ENCODE measurements at regions not wholly inside any gene's neighbourhood (a gene's known extent, or its start where the extent isn't known, plus 50 kb on each side); places are given as distances from the start of the nearest gene placed in this dataset.
A peak's percentile ranks its signal among the peaks of the same experiment; 100 is the strongest.

DNA sequence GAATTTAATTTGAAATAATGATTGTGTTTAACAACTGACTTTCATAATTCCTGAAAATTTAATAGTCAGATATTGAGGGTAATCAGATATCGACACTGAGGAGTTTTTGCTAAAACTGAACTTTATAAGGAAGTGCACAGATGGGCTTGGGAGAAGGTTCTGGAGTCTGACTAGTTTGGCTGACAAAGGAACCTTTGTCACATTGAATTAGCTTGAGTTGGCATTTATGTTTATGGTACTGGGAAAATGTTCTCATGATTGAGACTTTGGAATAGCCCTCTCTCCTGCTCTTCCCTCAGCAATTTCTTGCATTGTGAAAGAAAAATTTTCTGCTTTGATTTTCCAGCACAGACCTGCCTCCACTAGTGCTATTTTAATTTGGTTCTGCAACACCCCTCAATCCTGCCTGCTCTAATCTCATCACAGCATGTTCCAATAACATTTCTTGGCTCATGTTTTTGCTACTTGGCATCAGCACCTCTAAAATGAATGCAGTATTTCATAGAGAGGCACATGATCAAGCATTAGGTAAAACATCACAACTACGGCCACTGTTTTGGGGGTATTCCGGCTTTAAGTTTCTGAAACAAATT lies 133.9 kb upstream of the FSHR start:
- Mint-ChIP-seq H3K4me3 (ENCODE audit: unreplicated experiment) (no peak overlapping the region), H3K36me3 (ENCODE audit: insufficient read depth, unreplicated experiment) (no peaks in the 10 kb centered on the region), H3K9me3 (ENCODE audit: unreplicated experiment) (peaks cover 11% of the 10 kb centered on the region), H3K4me1 (ENCODE audit: insufficient read depth, unreplicated experiment) (no peaks in the 10 kb centered on the region), H3K27me3 (ENCODE audit: insufficient read depth, unreplicated experiment) (peaks cover 15% of the 10 kb centered on the region), H3K27ac (ENCODE audit: low read depth, unreplicated experiment) (no peak overlapping the region)
- TF ChIP-seq, protein P1, sequence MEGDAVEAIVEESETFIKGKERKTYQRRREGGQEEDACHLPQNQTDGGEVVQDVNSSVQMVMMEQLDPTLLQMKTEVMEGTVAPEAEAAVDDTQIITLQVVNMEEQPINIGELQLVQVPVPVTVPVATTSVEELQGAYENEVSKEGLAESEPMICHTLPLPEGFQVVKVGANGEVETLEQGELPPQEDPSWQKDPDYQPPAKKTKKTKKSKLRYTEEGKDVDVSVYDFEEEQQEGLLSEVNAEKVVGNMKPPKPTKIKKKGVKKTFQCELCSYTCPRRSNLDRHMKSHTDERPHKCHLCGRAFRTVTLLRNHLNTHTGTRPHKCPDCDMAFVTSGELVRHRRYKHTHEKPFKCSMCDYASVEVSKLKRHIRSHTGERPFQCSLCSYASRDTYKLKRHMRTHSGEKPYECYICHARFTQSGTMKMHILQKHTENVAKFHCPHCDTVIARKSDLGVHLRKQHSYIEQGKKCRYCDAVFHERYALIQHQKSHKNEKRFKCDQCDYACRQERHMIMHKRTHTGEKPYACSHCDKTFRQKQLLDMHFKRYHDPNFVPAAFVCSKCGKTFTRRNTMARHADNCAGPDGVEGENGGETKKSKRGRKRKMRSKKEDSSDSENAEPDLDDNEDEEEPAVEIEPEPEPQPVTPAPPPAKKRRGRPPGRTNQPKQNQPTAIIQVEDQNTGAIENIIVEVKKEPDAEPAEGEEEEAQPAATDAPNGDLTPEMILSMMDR (IDR thresholded peaks at IDR 0.05; ENCODE audit: unreplicated experiment): no peak
- CTCF ChIA-PET: no interaction called here
- BruUV-seq (replicated peaks): no TSS peak
- no peak for DNase-seq (ENCODE audit: unreplicated experiment)
- POLR2A ChIA-PET: no interaction called here
- intact Hi-C loops (cut with micrococcal nuclease): no loop called here

DNA sequence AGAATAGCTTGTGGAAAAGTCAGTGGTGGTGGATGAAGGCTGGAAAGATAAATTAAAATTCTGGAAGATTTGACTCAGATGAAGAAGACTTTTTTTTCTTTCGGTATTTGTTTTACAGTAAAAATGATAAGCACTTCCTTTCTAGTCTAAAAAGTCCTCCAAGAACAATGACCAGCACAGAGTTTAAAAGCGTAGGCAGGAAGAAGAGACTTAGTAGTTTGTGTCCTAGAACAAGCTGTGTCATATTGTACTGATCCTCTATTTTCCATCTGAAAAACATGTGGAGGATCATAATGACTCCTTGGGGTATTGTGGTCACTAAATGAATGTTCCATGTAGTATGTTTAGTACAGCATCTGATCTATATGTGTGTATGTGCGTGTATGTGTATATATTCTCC lies 132.4 kb upstream of the FSHR start:
- no peak overlapping the region for H3K4me3 Mint-ChIP-seq (ENCODE audit: unreplicated experiment)
- BruUV-seq (replicated peaks): no TSS peak
- no peaks in the 10 kb centered on the region for H3K36me3 Mint-ChIP-seq (ENCODE audit: insufficient read depth, unreplicated experiment)
- intact Hi-C loops (cut with micrococcal nuclease): no loop called here
- DNase-seq (ENCODE audit: unreplicated experiment): no peak
- CTCF ChIA-PET: interaction anchor here (0.6 to 0.7 kb wide), 3 partner anchors 8 to 133 kb away, joined by 3 to 4 read pairs (median 3); no protein-coding TSS in a partner anchor
- H3K9me3 Mint-ChIP-seq (ENCODE audit: unreplicated experiment): peaks cover 9% of the 10 kb centered on the region
- POLR2A ChIA-PET: no interaction called here
- H3K27ac Mint-ChIP-seq (ENCODE audit: low read depth, unreplicated experiment): no peak overlapping the region
- H3K4me1 Mint-ChIP-seq (ENCODE audit: insufficient read depth, unreplicated experiment): no peaks in the 10 kb centered on the region
- TF ChIP-seq, protein P1 (IDR thresholded peaks at IDR 0.05; ENCODE audit: unreplicated experiment): no peak
- H3K27me3 Mint-ChIP-seq (ENCODE audit: insufficient read depth, unreplicated experiment): peaks cover 15% of the 10 kb centered on the region

DNA sequence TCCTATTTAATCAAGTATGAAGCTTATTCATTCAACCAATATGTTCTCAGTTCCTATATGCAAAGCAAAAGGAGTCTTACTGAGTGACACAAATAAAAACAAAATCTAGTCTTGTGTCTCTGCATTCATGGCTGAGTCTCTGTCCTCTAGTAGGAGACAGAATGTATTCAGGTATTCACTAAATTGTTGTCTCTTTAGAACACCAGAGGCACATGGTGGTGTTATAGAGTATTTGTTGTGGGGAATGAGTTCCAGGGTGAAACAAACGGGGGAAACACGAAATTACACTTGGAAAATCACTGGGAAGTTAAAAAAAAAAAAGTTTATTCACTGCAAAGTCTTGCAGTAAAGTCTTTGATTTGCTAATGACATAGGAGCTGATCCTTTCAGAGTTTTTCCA lies 131.7 kb upstream of the FSHR start:
- Mint-ChIP-seq H3K36me3 (ENCODE audit: insufficient read depth, unreplicated experiment) (no peaks in the 10 kb centered on the region), H3K4me3 (ENCODE audit: unreplicated experiment) (no peak overlapping the region), H3K27me3 (ENCODE audit: insufficient read depth, unreplicated experiment) (peaks cover 15% of the 10 kb centered on the region), H3K27ac (ENCODE audit: low read depth, unreplicated experiment) (no peak overlapping the region), H3K9me3 (ENCODE audit: unreplicated experiment) (peaks cover 7% of the 10 kb centered on the region), H3K4me1 (ENCODE audit: insufficient read depth, unreplicated experiment) (no peaks in the 10 kb centered on the region)
- BruUV-seq (replicated peaks): no TSS peak
- TF ChIP-seq, protein P1 (IDR thresholded peaks at IDR 0.05; ENCODE audit: unreplicated experiment): no peak
- peak; percentile 10 for DNase-seq (ENCODE audit: unreplicated experiment)
- CTCF ChIA-PET: interaction anchor here (0.6 to 0.7 kb wide), 3 partner anchors 8 to 133 kb away, joined by 3 to 4 read pairs (median 3); no protein-coding TSS in a partner anchor
- POLR2A ChIA-PET: no interaction called here
- intact Hi-C loops (cut with micrococcal nuclease): no loop called here

DNA sequence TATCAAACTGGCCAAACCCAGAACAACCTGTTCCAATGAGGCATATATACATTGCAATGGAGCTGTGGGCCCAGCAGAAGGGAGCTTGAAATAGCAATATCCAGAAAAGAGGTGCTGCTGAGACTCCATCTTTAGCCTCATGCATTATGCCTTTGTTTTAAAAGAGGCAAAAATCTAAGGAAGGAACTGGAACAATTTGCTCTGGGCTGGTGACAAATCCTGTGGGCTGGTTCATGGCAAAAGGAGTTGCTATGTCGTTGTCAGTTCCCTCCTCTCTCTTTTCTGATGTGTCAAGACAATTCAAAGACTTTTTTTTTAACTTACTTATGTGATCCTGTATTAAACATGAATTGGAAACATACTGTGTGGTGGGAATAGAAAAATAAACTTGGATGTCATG lies 124.2 kb upstream of the FSHR start:
- H3K36me3 Mint-ChIP-seq (ENCODE audit: insufficient read depth, unreplicated experiment): no peaks in the 10 kb centered on the region
- no peak overlapping the region for H3K4me3 Mint-ChIP-seq (ENCODE audit: unreplicated experiment)
- DNase-seq (ENCODE audit: unreplicated experiment): no peak
- intact Hi-C loops (cut with micrococcal nuclease): no loop called here
- H3K27me3 Mint-ChIP-seq (ENCODE audit: insufficient read depth, unreplicated experiment): no peaks in the 10 kb centered on the region
- ChIA-PET CTCF (no interaction called here), POLR2A (no interaction called here)
- no TSS peak for BruUV-seq (replicated peaks)
- H3K27ac Mint-ChIP-seq (ENCODE audit: low read depth, unreplicated experiment): no peak overlapping the region
- H3K4me1 Mint-ChIP-seq (ENCODE audit: insufficient read depth, unreplicated experiment): no peaks in the 10 kb centered on the region
- TF ChIP-seq, protein P1 (IDR thresholded peaks at IDR 0.05; ENCODE audit: unreplicated experiment): no peak
- peaks cover 34% of the 10 kb centered on the region for H3K9me3 Mint-ChIP-seq (ENCODE audit: unreplicated experiment)
